H9 (cell line): ENCODE measurements at regions not wholly inside any gene's neighbourhood (a gene's known extent, or its start where the extent isn't known, plus 50 kb on each side); places are given as distances from the start of the nearest gene placed in this dataset.

Experiments used
- DNase-seq: peaks from one replicate; pipeline ENCODE4 v3.0.0-alpha.2; 2017
- H2AFZ ChIP-seq: one replicate; pipeline ENCODE4 v1.6.1; 2013; ENCODE audit warnings: mild to moderate bottlenecking, low read length, control low read depth, moderate library complexity
- H2AK5ac ChIP-seq: 2 replicates; pipeline ENCODE4 v1.6.1; 2013; ENCODE audit warnings: low read length, control low read depth, mixed read lengths; ENCODE audit not compliant: insufficient read length
- H2BK120ac ChIP-seq: one replicate; pipeline ENCODE4 v1.6.1; 2013; ENCODE audit warnings: low read depth, mild to moderate bottlenecking, low read length, control low read depth, inconsistent platforms; ENCODE audit not compliant: poor library complexity, severe bottlenecking
- H2BK12ac ChIP-seq: 2 replicates; pipeline ENCODE4 v1.6.1; 2013; ENCODE audit warnings: low read length, control low read depth, mixed read lengths, low read depth; ENCODE audit not compliant: insufficient read length
- H2BK15ac ChIP-seq: 2 replicates; pipeline ENCODE4 v1.6.1; 2013; ENCODE audit warnings: low read depth, low read length, control low read depth
- H2BK20ac ChIP-seq: one replicate; pipeline ENCODE4 v1.6.1; 2013; ENCODE audit warnings: low read depth, mild to moderate bottlenecking, low read length, control low read depth, inconsistent platforms; ENCODE audit not compliant: poor library complexity, severe bottlenecking
- H2BK5ac ChIP-seq: 2 replicates; pipeline ENCODE4 v1.6.1; 2013; ENCODE audit warnings: low read length, control low read depth, mixed read lengths; ENCODE audit not compliant: insufficient read length
- H3K14ac ChIP-seq: 2 replicates; pipeline ENCODE4 v1.6.1; 2013; ENCODE audit warnings: low read length, control low read depth; ENCODE audit not compliant: insufficient read depth
- H3K18ac ChIP-seq: 2 replicates; pipeline ENCODE4 v1.6.1; 2013; ENCODE audit warnings: low read depth, mild to moderate bottlenecking, mixed read lengths, low read length, control low read depth; ENCODE audit not compliant: insufficient read length
- H3K23ac ChIP-seq: 2 replicates; pipeline ENCODE4 v1.6.1; 2013; ENCODE audit warnings: low read length, control low read depth, mixed read lengths, low read depth; ENCODE audit not compliant: insufficient read length
- H3K23me2 ChIP-seq: 2 replicates; pipeline ENCODE4 v1.6.1; 2013; ENCODE audit warnings: low read depth, mild to moderate bottlenecking, mixed read lengths, low read length, control low read depth; ENCODE audit not compliant: insufficient read length, poor library complexity, severe bottlenecking
- H3K27ac ChIP-seq: 2 replicates; pipeline ENCODE4 v1.5.1; 2013; ENCODE audit warnings: low read length, control low read depth, mixed read lengths, low read depth; ENCODE audit not compliant: insufficient read length
- H3K27me3 ChIP-seq: 2 replicates; pipeline ENCODE4 v1.6.1; 2013; ENCODE audit warnings: low read length, control low read depth, inconsistent platforms; ENCODE audit not compliant: insufficient read depth
- H3K4ac ChIP-seq: 2 replicates; pipeline ENCODE4 v1.6.1; 2013; ENCODE audit warnings: low read depth, mild to moderate bottlenecking, control low read depth, inconsistent platforms, low read length, moderate library complexity
- H3K4me1 ChIP-seq: 2 replicates; pipeline ENCODE4 v1.6.1; 2013; ENCODE audit warnings: low read length, control low read depth, inconsistent platforms; ENCODE audit not compliant: insufficient read depth
- H3K4me2 ChIP-seq: 2 replicates; pipeline ENCODE4 v1.6.1; 2013; ENCODE audit warnings: low read length, control low read depth, mixed read lengths; ENCODE audit not compliant: insufficient read length, insufficient read depth
- H3K56ac ChIP-seq: 2 replicates; pipeline ENCODE4 v1.6.1; 2013; ENCODE audit warnings: low read depth, mild to moderate bottlenecking, mixed read lengths, low read length, control low read depth; ENCODE audit not compliant: insufficient read length
- H3K79me1 ChIP-seq: 2 replicates; pipeline ENCODE4 v1.6.1; 2013; ENCODE audit warnings: low read depth, mild to moderate bottlenecking, moderate library complexity, low read length, control low read depth, inconsistent platforms; ENCODE audit not compliant: insufficient read depth, poor library complexity, severe bottlenecking
- H3K79me2 ChIP-seq: 2 replicates; pipeline ENCODE4 v1.6.1; 2013; ENCODE audit warnings: low read length, control low read depth, inconsistent platforms; ENCODE audit not compliant: insufficient read depth
- H3K9ac ChIP-seq: 2 replicates; pipeline ENCODE4 v1.6.1; 2013; ENCODE audit warnings: low read length, control low read depth, mixed read lengths; ENCODE audit not compliant: insufficient read length; ENCODE audit errors: extremely low read depth
- H3K9me3 ChIP-seq: one replicate; pipeline ENCODE4 v1.6.1; 2013; ENCODE audit warnings: low read depth, low read length, inconsistent platforms; ENCODE audit not compliant: control insufficient read depth
- H3T11ph ChIP-seq: one replicate; pipeline ENCODE4 v1.6.1; 2013; ENCODE audit warnings: mild to moderate bottlenecking, low read length, control low read depth, inconsistent platforms
- H4K20me1 ChIP-seq: one replicate; pipeline ENCODE4 v1.6.1; 2013; ENCODE audit not compliant: control insufficient read depth, insufficient read length, insufficient read depth
- H4K5ac ChIP-seq: 2 replicates; pipeline ENCODE4 v1.6.1; 2013; ENCODE audit warnings: low read depth, mild to moderate bottlenecking, mixed read lengths, low read length, control low read depth; ENCODE audit not compliant: insufficient read length
- H4K8ac ChIP-seq: replicated peaks from 2 replicates; pipeline ENCODE4 v1.6.1; 2013; ENCODE audit warnings: low read length, control low read depth, mixed read lengths, low read depth; ENCODE audit not compliant: insufficient read length
- H4K91ac ChIP-seq: 2 replicates; pipeline ENCODE4 v1.6.1; 2013; ENCODE audit warnings: low read depth, mild to moderate bottlenecking, moderate library complexity, mixed read lengths, low read length, control low read depth; ENCODE audit not compliant: insufficient read length
- H3K27ac Mint-ChIP-seq, 3 experiments: 2 replicates in 2 of 3; 3 replicates in 1 of 3; pipeline ENCODE4 v1.8.0; 2020 to 2021; ENCODE audit warnings: mixed read lengths in 3 of 3, mild to moderate bottlenecking in 1 of 3, moderate library complexity in 1 of 3
- H3K27me3 Mint-ChIP-seq: 2 replicates; pipeline ENCODE4 v1.8.0; 2021; ENCODE audit warnings: low read depth, mild to moderate bottlenecking, moderate library complexity, mixed read lengths
- H3K36me3 Mint-ChIP-seq, 3 experiments: 2 replicates in 2 of 3; 3 replicates in 1 of 3; pipeline ENCODE4 v1.8.0; 2020 to 2021; ENCODE audit warnings: low read depth in 3 of 3, mixed read lengths in 3 of 3; ENCODE audit not compliant: insufficient read depth in 1 of 3
- H3K4me1 Mint-ChIP-seq, 2 experiments: 2 replicates each; pipeline ENCODE4 v1.8.0; 2020; ENCODE audit warnings: mixed read lengths in 2 of 2
- H3K4me3 Mint-ChIP-seq, 2 experiments: 2 replicates in 1 of 2; 3 replicates in 1 of 2; pipeline ENCODE4 v1.8.0; 2020 to 2021; ENCODE audit warnings: mild to moderate bottlenecking in 2 of 2, mixed read lengths in 2 of 2, moderate library complexity in 1 of 2
- H3K9me3 Mint-ChIP-seq, 2 experiments: 2 replicates in 1 of 2; 3 replicates in 1 of 2; pipeline ENCODE4 v1.8.0; 2020; ENCODE audit warnings: mild to moderate bottlenecking in 2 of 2, mixed read lengths in 2 of 2, moderate library complexity in 1 of 2
- CTCF ChIP-seq: fragments of 200-600 bp; sonication (generic); conservative IDR thresholded peaks from 3 replicates; pipeline ENCODE4 v1.8.0; 2021; ENCODE audit warnings: antibody characterized with exemption, mild to moderate bottlenecking

GRCh38 chr12:100681074-100681473 is 107.6 kb downstream of the GAS2L3 start:
- H3K9me3 Mint-ChIP-seq = peaks cover 21 to 24% of the 10 kb centered on the region in 2 experiments

More at GRCh38 chr12:100681074-100681473, 107.6 kb downstream of the GAS2L3 start:
- H3K27ac Mint-ChIP-seq = no peak overlapping the region
- no peak overlapping the region for H3K4me3 Mint-ChIP-seq
- no peak overlapping the region for H2BK20ac ChIP-seq
- H2BK5ac ChIP-seq = no peak overlapping the region
- H3K4me2 ChIP-seq = no peak overlapping the region
- no peak for DNase-seq
- H3K4me1 ChIP-seq = no peaks in the 10 kb centered on the region
- H3K27me3 ChIP-seq = no peaks in the 10 kb centered on the region
- H3K27ac ChIP-seq = no peak overlapping the region
- no peak overlapping the region for H3K56ac ChIP-seq
- H4K91ac ChIP-seq = no peak overlapping the region
- H3K18ac ChIP-seq = no peak overlapping the region
- H3K9me3 ChIP-seq = peaks cover 9% of the 10 kb centered on the region
- TF ChIP-seq CTCF = no peak
- no peak overlapping the region for H2BK12ac ChIP-seq
- H2AFZ ChIP-seq = peak overlapping the region; percentile 4
- no peak overlapping the region for H2BK120ac ChIP-seq
- H3K23ac ChIP-seq = no peak overlapping the region
- H3K23me2 ChIP-seq = no peaks in the 10 kb centered on the region
- H3K14ac ChIP-seq = no peak overlapping the region
- H4K8ac ChIP-seq = no peak overlapping the region
- no peak overlapping the region for H2BK15ac ChIP-seq
- H3K79me1 ChIP-seq = no peaks in the 10 kb centered on the region
- no peak overlapping the region for H3K4ac ChIP-seq
- H3K27me3 Mint-ChIP-seq = no peaks in the 10 kb centered on the region; the same call in 1 of the 2 replicates
- H2AK5ac ChIP-seq = no peak overlapping the region
- H3K36me3 Mint-ChIP-seq = peaks cover 9 to 17% (median 12%) of the 10 kb centered on the region in 3 experiments; a peak in 6 of 7 replicates
- no peak overlapping the region for H3T11ph ChIP-seq
- H3K4me1 Mint-ChIP-seq = peaks cover 4% of the 10 kb centered on the region in 2 experiments
- H4K5ac ChIP-seq = no peak overlapping the region
- no peaks in the 10 kb centered on the region for H4K20me1 ChIP-seq
- H3K9ac ChIP-seq = no peak overlapping the region
- H3K79me2 ChIP-seq = no peaks in the 10 kb centered on the region
